ENCODE measurements at regions not wholly inside any gene's neighbourhood (a gene's known extent, or its start where the extent isn't known, plus 50 kb on each side); places are given as distances from the start of the nearest gene placed in this dataset.
"Not testable (repeated sequence)": the region's sequence is repeated elsewhere in the genome, so short reads cannot be mapped to it uniquely, and the experiment has no call there.

- DNase-seq (ENCODE audit: low read depth) = no peak
- no peak overlapping the region for H3K4me3 ChIP-seq (ENCODE audit: low read length)
- TF ChIP-seq, protein P1, sequence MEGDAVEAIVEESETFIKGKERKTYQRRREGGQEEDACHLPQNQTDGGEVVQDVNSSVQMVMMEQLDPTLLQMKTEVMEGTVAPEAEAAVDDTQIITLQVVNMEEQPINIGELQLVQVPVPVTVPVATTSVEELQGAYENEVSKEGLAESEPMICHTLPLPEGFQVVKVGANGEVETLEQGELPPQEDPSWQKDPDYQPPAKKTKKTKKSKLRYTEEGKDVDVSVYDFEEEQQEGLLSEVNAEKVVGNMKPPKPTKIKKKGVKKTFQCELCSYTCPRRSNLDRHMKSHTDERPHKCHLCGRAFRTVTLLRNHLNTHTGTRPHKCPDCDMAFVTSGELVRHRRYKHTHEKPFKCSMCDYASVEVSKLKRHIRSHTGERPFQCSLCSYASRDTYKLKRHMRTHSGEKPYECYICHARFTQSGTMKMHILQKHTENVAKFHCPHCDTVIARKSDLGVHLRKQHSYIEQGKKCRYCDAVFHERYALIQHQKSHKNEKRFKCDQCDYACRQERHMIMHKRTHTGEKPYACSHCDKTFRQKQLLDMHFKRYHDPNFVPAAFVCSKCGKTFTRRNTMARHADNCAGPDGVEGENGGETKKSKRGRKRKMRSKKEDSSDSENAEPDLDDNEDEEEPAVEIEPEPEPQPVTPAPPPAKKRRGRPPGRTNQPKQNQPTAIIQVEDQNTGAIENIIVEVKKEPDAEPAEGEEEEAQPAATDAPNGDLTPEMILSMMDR (IDR thresholded peaks at IDR 0.05; ENCODE audit: insufficient read depth, low read depth, low read length, missing control alignments) = no peak
These were observed 94.7 kb upstream of the FOLH1 start for GRCh38 chr11:49303080-49303479.

GRCh38 chr11:49302360-49302759 lies 94.0 kb upstream of the FOLH1 start:
- DNase-seq (ENCODE audit: low read depth) = no peak
- TF ChIP-seq, protein P1 (IDR thresholded peaks at IDR 0.05; ENCODE audit: insufficient read depth, low read depth, low read length, missing control alignments) = no peak

DNA sequence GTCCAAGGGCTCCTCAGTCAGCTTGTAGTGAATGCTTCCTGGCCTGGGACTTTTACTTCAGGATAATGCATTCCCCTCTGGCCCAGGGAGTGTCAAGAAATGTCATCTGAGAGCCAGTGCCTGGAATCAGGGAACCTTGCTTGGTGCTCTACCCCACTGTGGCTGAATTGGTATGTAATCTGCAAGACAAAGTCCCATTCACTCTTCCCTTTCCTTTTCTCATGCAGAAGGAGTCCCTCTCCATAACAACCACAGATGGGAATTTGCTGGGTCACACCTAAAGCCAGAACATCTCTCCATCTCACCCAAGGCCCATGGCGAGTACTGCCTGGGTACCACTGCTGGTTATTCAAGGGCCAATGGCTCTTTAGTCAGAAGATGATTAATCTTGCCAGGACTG lies 89.6 kb upstream of the FOLH1 start:
- not testable (repeated sequence) for DNase-seq (ENCODE audit: low read depth)

More at GRCh38 chr11:49302360-49302759, 94.0 kb upstream of the FOLH1 start:
- H3K4me3 ChIP-seq (ENCODE audit: low read length) = no peak overlapping the region

GRCh38 chr11:49283911-49284310 lies 75.5 kb upstream of the FOLH1 start:
- not testable (repeated sequence) for DNase-seq (ENCODE audit: low read depth); H3K4me3 ChIP-seq (ENCODE audit: low read length)

More for the DNA sequence above, 89.6 kb upstream of the FOLH1 start:
- H3K4me3 ChIP-seq (ENCODE audit: low read length) = not testable (repeated sequence)

- not testable (repeated sequence) for H3K4me3 ChIP-seq (ENCODE audit: low read length)
- peak; percentile 0 for DNase-seq (ENCODE audit: low read depth)
These were observed 74.9 kb upstream of the FOLH1 start for GRCh38 chr11:49283282-49283681.

- not testable (repeated sequence) for H3K4me3 ChIP-seq (ENCODE audit: low read length); DNase-seq (ENCODE audit: low read depth)
These were observed 73.7 kb upstream of the FOLH1 start for GRCh38 chr11:49282125-49282524.

DNA sequence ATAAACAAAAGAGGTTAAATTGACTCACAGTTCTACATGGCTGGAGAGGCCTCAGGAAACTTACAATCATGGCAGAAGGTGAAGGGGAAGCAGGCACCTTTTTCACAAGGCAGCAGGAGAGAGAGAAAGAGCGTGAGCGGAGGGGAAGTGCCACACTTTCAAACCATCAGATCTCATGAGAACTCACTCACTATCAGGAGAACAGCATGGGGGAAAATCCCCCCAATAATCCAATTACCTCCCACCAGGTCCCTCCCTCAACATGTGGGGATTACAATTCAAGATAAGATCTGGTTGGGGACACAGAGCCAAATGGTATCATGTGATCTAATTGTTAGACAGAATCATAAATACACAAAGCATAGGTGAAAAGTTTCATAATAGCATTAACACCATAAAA lies 69.5 kb upstream of the FOLH1 start:
- DNase-seq (ENCODE audit: low read depth); H3K4me3 ChIP-seq (ENCODE audit: low read length): not testable (repeated sequence)
